HT-29 (cell line): ENCODE measurements at regions not wholly inside any gene's neighbourhood (a gene's known extent, or its start where the extent isn't known, plus 50 kb on each side); places are given as distances from the start of the nearest gene placed in this dataset.
A peak's percentile ranks its signal among the peaks of the same experiment; 100 is the strongest.

Source experiments
- DNase-seq: peaks from one replicate; pipeline ENCODE4 v3.0.0-alpha.2; 2015; ENCODE audit warnings: low spot score

DNA sequence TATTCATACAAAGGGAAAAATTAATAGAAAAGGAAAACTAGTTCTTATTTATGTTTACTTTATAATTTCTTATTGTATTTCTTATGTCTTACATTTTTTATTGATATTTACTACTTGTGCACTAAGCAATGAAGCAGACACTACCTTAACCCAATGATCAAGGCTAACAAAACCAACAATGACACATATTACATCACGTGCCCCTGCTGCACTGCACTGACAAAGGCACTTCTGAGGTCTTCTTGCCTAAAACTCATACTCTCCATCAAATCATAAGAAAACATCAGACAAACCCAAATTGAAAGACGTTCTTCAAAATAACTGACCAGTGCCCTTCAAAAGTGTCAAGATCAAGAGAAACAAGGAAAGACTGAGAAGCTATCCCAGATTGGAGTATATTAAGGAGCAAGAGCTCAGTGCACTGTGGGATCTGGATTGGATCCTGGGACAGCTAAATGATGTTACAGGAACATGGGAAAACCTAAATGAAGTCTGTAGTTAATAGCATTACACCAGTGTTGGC, 230.9 kb downstream of the AUH start:
- no peak for DNase-seq

DNA sequence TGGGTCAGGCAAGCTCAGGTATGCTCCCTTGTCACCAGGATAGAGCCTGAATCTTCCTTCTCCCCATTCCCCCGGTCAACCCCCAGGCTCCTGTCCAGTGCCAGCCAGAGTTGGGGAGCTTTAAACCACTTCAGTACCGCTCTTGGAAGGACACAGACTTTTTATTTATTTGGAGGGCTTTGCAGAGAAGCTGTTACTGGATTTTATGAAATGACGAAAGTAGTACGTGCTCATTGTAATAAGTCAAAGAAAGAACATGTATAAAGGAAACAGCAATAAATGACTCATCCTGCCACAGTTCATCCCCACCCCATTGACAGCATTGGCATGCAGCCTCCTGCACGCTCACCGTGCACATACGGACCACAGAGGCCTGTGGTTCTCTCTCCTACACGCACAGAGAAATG, 230.3 kb downstream of the AUH start:
- DNase-seq, result peak; percentile 61

DNA sequence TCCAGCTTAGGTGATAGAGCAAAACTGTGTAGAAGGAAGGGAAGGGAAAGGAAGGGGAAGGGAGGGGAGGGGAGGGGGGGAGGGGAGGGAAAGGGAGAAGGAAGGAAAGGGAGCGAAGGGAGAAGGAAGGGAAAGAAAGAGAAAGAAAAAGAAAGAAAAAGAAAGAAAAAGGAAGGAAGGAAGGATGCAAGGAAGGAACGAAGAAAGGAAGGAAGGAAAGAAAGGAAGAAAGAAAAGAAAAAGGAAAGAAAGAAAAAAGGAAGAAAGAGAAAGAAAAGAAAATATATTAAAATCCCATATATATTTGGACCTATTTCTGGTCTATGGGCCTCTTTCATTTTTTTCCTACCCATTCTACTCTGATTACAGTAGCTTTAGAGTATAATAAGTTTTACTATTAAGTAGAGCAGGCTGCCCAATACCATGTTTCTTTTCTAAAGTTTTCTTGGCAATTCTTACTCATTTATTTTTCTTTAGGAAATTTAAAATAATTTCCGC, 229.1 kb downstream of the AUH start:
- no peak for DNase-seq

DNA sequence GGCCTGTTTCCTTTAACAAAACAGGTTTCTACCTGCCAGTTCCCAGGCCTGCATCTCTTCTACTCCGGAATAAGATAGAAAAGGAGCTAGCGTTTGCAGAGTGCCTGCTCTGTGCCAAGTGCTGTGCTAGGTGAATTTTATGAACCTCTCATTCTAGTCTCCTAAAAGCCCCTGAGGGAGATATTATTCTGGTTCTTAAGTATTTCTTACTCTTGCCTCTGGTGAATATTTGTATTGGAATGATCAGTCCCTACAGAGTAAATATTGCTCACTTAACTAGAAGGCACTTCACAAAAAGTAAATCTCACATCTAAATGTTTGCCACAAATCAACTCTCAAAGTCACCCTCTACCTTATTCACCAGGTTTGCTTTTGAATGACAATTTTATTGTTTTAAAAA, 227.1 kb downstream of the AUH start:
- no peak for DNase-seq

DNA sequence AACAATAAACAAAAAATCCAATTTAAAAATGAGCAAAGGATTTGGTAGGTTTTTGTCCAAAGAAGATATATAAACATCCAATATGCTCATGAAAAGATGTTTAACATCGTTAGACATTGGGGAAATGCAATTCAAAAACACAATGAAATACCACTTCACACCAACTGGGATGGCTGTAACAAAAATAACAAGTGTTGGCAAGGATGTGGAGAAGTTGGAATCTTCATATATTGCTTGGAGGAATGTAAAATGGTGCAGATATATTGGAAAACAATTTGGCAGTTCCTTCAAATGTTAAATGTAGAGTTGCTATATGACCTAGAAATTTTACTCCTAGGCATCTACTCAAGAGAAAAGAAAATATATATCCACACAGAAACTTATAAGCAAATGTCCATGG, 224.3 kb downstream of the AUH start:
- no peak for DNase-seq

DNA sequence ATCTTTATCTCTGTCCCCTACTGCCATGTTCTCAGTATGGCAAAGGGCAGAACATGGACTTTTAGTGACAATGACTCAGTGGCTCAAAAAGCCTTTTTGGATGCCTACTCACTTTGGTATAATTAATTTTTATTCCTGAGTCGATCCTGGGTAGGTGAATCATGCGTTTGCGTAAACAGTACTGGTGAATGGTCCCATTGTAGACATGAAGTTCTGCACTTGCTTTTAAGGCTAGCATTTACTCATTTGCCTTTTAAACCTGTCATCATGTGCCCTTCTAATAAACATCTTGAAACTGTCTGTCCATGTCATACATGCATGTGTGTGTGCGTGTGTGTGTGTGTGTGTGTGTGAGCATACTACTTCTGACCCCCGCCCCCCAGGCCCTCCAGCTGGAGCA, 223.0 kb downstream of the AUH start:
- peak; percentile 16 for DNase-seq

DNA sequence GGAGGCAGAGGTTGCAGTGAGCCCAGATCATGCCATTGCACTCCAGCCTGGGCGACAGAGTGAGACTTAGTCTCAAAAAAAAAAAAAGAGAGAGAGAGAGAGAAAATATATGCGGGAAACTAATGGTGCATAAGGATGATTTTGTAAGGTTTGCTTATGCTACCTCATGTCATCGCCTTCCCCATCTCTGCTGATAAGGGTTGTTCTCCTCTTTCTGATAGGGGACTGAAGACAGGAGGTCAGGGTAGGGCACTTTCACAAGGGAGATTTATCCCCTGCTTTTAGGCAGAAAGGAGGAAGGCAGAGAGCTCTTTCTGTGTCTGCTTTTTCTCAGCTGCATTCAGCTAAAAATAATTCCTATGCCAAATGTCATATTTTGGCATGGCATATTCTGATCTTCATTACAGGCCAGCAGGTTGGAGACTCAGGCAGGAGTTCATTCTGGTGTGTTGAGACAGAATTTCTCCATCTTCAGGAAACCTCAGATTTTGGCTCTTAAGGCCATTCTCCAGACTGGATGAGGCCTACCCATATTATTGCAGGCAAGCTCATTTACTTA, 220.2 kb downstream of the AUH start:
- DNase-seq, result no peak

DNA sequence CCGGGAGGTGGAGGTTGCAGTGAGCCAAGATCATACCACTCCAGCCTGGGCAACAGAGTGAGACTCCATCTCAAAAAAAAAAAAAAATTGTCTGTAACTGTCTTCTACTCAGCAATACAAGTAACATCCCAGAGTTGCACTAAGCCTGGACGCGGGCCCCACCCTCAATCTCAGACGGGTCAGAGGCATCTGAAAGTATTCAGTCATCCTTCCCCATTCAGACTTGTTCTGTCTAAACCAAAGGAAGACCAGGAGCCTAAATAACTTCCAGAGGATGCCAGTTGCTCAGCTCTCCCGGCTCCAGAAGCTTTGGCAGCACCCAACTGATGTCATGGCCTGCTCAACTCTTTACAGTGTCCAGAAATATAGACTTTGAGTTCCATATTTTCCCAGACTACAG, 218.6 kb downstream of the AUH start:
- no peak for DNase-seq

DNA sequence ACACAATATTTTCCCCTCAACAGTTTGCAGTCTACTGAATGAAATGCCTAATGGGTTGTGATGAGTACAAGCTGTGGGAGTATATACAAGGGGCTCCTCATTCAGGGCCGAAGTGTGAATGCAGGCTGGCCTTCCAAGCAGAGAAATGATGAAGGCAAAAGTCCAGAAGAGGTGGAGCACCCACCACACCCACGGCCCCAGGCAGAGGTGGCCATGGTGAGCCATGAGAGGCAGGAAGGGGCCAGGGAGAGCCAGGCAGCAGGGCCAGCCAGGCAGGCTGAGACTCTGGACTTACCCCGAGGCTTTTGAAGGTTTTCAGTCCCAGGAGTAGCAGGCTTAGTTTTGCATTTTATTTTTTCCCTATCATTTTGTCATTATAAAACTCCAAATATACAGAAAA, 218.1 kb downstream of the AUH start:
- DNase-seq, result no peak

DNA sequence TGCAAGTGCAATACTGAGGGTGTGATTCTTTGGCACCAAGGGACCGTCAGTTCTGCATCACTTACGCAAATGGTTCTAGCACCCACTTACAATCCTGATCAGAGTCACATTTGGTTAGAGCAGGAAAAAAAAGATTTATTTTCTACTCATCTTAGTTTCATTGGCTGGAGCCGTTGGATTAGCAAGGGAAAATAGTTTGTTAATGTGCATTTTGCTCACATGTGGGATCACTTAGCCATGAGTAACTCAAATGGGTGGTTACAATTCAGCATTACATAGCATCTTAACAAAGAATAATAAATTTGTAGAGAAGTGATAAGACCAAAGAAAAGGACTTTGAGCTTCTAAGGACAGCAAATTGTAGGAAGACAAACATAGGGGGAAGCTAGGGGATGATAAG, 216.9 kb downstream of the AUH start:
- no peak for DNase-seq

DNA sequence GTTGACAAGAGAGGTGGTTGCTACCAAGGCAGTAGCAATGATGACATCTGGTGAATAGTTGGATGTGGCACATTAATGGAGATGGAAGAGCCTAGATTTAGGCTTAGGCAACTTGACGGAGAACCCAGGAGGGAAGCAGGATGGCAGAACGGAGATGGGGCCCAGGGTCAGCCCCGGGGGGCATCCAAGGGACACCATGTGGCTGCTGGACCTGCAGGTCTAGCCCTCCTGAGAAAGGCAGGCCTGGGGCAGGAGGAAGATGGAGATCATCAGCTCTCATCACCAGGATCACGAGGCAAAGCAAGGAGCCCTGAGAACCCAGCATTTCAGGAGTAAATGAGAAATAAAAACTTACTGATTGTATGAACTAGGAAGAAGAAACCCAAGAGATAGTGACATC, 216.2 kb downstream of the AUH start:
- no peak for DNase-seq

DNA sequence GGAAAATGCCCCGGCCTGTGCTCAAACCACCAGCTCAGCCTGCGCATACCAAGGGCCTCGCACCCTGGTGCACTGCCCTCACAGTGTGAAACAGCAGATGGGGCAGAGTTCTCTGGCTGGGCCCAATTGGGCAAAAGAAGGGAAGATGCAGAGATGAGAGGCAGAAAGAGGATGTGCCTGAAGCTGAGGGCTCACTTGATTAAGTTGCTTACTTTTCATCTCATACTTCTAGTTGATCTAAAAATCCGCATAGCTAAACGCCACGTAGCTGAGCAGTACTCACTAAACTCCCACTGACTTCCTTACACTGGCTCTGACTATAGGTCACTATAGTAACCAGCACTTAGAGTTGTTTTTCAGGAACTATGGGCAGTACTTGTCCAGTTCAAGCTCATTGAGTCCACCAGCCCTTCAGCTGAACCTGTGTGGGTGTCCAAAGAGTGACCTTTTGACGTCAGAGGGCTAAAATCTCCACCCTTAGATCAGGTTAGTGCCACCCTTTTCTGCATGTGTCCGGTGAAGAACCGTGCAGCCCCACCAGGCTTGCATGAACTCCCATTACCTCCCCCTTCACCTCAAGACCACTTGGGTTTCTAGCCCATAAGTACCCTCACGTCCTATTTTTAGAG, 215.2 kb downstream of the AUH start:
- DNase-seq, result no peak

DNA sequence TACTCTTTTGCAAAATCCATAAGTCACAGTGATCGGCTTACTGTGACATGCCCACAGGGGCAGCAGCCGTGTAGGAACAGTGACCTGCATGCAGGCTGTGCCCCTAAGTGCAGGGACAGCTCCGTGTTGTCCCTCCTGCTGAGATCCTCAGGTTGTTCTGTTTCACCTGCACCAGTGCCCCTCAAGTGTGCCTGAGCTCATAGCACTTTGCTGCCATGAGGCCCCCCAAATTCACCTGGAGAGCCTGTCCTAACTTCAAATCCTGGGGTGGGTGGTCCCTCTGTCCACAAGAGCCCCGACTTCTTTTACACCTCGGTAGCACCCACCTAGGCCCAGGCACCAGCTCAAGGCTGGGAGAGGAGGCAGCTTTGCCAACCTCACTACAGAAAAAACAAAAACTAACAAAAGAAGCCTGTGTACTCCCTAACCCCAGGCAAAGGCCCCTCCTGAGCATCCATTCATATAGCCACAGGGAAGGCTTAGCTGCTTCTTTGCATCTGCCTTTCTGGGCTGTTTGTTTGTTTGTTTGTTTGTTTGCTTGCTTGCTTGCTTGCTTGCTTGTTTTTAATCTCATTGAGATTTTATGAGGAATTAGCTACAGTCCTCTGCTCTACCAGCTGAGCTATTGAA, 214.5 kb downstream of the AUH start:
- no peak for DNase-seq

DNA sequence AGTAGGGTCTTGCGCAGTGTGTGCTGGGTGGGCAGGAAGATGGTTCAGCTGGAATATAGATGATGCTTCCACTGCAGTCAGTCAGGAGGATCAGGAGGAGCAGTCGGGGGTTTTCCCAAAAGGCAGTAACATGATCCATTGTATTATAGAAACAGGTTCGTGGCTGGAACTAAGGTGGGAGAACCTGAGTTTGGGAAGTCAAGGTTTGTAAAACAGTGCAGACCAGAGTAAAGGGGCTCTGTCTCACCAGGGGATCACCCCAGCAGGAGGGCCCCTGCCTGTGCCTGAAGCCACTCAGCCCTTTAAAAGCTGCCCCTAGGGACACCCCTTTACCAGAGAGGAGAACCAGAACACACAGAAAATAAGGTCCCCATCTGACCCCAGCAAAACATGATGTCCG, 213.4 kb downstream of the AUH start:
- DNase-seq, result no peak

DNA sequence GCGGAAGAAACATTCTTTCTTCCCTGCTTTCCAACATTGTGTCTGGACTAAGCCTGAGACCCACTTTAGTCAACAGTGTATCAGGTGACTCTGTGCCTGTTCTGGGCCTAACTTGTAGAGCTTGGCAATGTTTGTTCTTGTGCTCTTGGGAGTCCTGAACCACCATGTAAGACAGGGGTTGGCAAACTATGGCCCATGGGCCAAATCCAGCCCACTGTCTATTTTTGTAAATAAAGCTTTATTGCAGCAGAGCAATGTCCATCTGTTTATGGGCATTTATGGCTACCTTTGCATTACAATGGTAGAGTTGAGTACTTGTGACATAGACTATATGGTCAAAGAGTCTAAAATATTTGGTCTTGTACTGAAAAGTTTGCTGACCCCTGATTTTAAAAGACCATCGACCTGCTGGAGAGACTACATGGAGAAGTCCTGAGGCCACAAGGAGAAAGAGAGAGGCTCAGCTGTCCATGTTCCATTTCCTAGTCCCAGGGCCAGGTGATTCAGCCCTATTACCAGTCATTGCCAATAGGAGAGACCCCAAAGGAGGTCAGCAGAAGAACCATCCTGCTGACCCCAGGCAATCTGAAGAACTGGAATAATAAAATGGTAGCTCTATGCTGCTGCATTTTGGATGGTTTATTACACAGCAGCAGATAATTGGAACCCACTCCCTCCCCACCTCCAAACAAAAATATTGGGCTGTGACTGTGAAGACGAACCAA, 211.3 kb downstream of the AUH start:
- DNase-seq, result no peak

DNA sequence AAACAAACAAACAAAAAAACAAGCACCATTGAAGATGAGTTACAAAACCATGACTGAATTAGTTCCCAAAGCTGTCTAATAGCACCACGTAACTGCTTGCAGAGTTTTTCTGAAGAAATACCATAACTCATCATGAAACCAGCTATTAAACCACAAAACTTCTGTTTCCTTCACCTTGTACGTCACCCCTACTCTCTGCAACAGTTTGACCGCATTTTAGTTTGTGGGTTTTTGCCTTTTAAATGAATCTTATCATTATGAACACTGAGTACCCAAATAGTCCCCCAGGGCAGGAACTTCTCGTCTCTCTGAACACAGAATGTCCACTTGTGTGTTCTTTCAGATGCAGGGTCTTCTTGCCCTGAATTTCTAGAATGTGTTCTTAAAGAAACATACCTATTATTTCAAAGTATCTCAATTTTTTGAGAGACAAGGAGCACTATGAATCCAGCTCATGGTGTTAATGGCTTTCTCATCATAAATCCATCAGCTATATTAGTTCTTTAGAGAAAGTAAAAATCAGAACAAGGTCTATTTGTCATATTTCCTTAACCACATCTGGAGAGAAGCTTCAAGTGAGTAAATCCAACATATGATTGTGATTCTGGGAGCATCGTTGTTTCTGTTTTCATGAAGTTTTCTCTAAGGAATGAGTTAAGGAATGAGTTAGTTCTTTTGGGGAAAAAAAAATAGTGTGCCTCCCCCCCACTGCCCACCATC, 210.6 kb downstream of the AUH start:
- DNase-seq, result no peak

DNA sequence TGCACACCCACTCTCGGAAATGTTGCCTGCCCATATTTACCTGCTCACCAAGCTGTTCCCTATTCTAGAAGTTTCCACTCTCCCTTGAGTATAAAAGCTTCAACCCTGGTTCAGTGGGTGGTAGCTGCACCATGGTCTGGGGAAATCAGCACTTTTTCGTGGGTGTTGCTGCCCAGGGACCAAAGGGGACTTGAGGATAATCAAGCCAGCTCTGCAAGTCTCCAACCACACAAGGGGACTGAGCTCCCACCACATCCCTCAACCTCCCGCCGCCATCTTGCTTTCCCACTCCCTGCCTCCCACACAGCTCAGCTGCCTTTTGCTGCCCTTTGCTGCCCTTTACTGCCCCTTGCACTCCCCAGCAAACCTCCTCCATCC, 210.0 kb downstream of the AUH start:
- DNase-seq, result no peak

DNA sequence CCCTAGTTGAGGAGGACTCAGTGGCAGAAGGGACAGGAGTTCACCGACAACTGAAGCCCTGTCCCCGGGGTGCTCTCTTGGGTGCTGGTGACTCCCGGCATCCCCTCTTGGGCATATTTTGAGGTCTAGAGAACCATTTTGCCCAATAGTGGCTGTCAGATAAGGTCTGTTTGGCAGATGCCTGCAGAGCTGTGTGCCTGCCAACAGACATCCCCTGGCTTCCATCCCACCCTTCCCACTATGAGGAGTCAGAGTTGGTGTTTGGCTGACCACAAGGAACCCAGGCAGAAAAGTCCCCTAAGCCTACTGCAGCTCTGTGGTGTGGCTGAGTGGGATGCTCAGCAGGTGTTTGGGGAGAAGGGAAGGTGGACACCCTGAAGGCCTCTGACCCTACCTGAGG, 207.0 kb downstream of the AUH start:
- DNase-seq, result no peak

DNA sequence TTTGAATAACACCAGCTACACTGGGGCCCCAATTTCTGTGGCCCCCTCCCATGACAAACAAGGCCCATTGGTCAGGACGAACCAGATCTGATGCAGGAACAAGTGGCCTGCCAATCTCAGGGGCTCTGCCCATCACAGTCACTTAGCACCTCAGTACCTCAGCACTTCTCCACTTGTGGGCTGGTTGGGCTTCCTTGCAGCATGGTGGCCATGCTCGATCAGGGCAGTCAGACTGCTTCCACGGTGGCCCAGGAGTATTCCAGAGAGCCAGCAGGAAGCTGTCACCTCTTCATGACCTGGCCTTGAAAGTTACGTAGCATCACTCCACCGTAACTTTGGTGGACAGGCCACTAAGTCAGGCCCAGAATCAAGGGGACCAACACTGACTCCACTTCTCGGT, 206.5 kb downstream of the AUH start:
- no peak for DNase-seq

DNA sequence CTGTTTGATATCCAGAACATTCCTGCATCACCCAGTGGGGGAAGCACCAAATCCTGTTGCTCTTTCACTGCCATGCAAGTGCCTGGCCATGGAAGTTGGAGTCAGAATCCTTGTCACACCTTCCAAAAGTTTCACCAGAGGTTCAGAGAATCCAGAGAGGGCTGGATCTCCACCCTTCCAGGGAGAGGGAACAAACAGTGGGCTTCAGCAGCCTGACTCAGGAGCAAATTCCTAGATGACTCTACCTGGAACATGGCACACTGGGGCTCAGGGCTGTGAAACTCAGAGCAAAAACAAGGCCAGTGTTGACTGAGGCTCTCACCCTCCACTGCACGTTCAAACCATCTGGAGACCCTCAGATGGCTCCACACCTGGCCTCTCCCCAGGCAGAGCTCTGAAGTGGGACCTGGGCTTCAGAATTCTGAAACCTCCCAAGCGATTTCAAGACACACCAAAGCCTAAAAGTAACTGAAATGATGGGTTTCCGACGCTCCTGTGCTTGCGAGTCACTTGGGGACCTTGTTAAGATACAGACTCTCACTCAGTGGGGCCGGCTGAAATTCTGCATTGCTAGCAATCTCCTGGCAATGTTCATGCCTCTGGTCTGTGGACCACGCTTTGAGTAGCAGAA, 205.9 kb downstream of the AUH start:
- DNase-seq, result no peak

DNA sequence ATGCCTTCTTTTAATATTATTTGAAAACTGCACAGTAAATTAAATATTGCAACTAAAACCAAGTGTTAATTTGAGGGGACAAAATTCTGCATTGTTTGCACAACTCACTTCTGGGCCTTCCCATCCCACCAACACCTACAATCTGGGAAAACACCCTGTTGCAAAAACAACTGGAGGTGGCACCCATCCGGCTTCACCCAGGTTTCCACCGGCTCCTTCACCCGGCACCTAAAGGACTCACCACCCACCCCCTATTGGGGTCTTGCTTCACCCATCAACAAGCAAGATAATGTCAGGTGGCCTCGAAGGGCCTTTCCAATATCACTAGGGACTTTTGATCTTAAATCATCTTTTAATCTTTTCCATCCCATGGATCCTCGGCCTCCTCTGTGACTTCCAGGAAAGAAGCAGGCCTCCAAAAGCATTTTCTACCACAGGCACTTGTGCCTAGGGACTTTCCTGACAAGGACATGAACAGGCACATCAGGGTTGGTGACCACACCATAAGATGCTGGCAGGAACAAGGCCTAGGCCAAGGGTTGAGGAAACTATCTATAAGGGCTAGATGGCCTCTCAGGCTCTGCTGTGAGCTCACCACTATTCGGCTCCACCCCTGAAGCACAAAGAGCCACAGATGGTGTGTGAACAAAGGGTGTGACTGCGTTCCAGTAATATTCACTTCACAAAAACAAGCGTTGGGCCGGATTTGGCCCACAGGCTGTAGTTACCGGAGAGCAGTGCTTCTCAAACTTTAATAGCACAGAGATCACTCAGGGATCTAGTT, 205.1 kb downstream of the AUH start:
- no peak for DNase-seq
